ENCODE measurements at regions not wholly inside any gene's neighbourhood (a gene's known extent, or its start where the extent isn't known, plus 50 kb on each side); places are given as distances from the start of the nearest gene placed in this dataset.

DNA sequence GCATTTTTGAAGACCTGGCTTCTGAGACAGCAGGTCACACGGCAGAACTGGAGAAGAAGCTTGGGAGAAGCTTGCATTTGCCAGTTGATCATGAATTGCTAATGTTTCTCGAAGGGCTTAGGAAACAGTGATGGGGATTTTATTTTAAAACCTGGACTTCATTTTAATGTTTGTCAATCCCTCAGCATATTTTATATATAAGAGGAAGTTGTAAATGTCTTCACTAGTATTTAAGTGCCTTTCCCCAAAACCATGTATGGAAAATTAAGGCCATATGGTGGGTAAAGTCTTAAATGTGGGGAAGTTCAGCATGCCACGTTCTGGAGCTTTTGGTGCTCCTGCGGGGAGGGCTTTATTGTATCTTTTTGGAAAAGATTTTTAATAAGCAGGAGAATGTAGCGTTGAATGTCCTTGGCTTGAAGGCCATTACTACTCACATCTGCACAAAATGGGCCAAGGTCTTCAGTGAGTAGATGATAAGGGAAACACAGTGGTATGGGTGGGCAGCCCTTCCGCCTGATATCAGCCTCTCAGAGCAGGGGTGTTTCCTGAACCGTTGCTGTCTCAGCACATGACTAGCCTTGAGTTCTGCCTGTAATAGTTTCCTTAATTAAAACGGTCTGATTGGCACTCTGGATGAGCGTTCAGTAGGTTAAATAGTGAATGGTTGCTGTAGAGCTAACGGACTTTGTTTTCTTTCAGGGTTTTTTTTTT is 511.4 kb downstream of the PCNX1 start:
- TF ChIP-seq, protein P1, sequence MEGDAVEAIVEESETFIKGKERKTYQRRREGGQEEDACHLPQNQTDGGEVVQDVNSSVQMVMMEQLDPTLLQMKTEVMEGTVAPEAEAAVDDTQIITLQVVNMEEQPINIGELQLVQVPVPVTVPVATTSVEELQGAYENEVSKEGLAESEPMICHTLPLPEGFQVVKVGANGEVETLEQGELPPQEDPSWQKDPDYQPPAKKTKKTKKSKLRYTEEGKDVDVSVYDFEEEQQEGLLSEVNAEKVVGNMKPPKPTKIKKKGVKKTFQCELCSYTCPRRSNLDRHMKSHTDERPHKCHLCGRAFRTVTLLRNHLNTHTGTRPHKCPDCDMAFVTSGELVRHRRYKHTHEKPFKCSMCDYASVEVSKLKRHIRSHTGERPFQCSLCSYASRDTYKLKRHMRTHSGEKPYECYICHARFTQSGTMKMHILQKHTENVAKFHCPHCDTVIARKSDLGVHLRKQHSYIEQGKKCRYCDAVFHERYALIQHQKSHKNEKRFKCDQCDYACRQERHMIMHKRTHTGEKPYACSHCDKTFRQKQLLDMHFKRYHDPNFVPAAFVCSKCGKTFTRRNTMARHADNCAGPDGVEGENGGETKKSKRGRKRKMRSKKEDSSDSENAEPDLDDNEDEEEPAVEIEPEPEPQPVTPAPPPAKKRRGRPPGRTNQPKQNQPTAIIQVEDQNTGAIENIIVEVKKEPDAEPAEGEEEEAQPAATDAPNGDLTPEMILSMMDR (conservative IDR thresholded peaks at IDR 0.05; ENCODE audit: low read length), result no peak
- TF ChIP-seq EZH2phosphoT487 (IDR thresholded peaks at IDR 0.05; ENCODE audit: borderline replicate concordance), result no peak

Data from Loucy (cell line).